ENCODE measurements at regions not wholly inside any gene's neighbourhood (a gene's known extent, or its start where the extent isn't known, plus 50 kb on each side); places are given as distances from the start of the nearest gene placed in this dataset.
A peak's percentile ranks its signal among the peaks of the same experiment; 100 is the strongest.

- H3K4me1 Mint-ChIP-seq = no peaks in the 10 kb centered on the region
- no peak overlapping the region for H3K27ac Mint-ChIP-seq
- ATAC-seq (no peak), DNase-seq (ENCODE audit: low spot score in 2 of 2) (no peak)
- H3K9me3 Mint-ChIP-seq = no peaks in the 10 kb centered on the region
- no peaks in the 10 kb centered on the region for H3K36me3 Mint-ChIP-seq
- H3K4me3 Mint-ChIP-seq = no peak overlapping the region
Measured at GRCh38 chr9:86747711-86748110, 199.6 kb downstream of the GAS1 start.

GRCh38 chr9:86741311-86742208, 205.7 kb downstream of the GAS1 start:
- Mint-ChIP-seq H3K36me3 (no peaks in the 10 kb centered on the region), H3K9me3 (no peaks in the 10 kb centered on the region), H3K4me3 (no peak overlapping the region), H3K4me1 (no peaks in the 10 kb centered on the region), H3K27ac (no peak overlapping the region)
- ATAC-seq = no peak
- DNase-seq (ENCODE audit: low spot score in 2 of 2) = no peak

- Mint-ChIP-seq H3K9me3 (no peaks in the 10 kb centered on the region), H3K27ac (no peak overlapping the region), H3K4me3 (no peak overlapping the region), H3K36me3 (no peaks in the 10 kb centered on the region), H3K4me1 (no peaks in the 10 kb centered on the region)
- ATAC-seq = no peak
- no peak for DNase-seq (ENCODE audit: low spot score in 2 of 2)
Measured at GRCh38 chr9:86735772-86736458, 211.4 kb downstream of the GAS1 start.

- Mint-ChIP-seq H3K4me1 (no peaks in the 10 kb centered on the region), H3K9me3 (no peaks in the 10 kb centered on the region), H3K4me3 (no peak overlapping the region), H3K27ac (no peak overlapping the region), H3K36me3 (no peaks in the 10 kb centered on the region)
- no peak for ATAC-seq
- DNase-seq (ENCODE audit: low spot score in 2 of 2) = no peak
Measured at GRCh38 chr9:86734771-86735170, 212.5 kb downstream of the GAS1 start.

GRCh38 chr9:86733929-86734328, 213.4 kb downstream of the GAS1 start:
- DNase-seq (ENCODE audit: low spot score in 2 of 2) (no peak), ATAC-seq (no peak)
- no peak overlapping the region for H3K4me3 Mint-ChIP-seq

GRCh38 chr9:86732514-86733171, 214.7 kb downstream of the GAS1 start:
- Mint-ChIP-seq H3K9me3 (no peaks in the 10 kb centered on the region), H3K27ac (no peak overlapping the region), H3K36me3 (no peaks in the 10 kb centered on the region), H3K4me3 (no peak overlapping the region), H3K4me1 (no peaks in the 10 kb centered on the region)
- no peak for DNase-seq (ENCODE audit: low spot score in 2 of 2)
- no peak for ATAC-seq

More at GRCh38 chr9:86733929-86734328, 213.4 kb downstream of the GAS1 start:
- H3K4me1 Mint-ChIP-seq = no peaks in the 10 kb centered on the region
- no peak overlapping the region for H3K27ac Mint-ChIP-seq
- no peaks in the 10 kb centered on the region for H3K9me3 Mint-ChIP-seq
- no peaks in the 10 kb centered on the region for H3K36me3 Mint-ChIP-seq

- ATAC-seq (no peak), DNase-seq (ENCODE audit: low spot score in 2 of 2) (no peak)
- Mint-ChIP-seq H3K4me3 (no peak overlapping the region), H3K36me3 (no peaks in the 10 kb centered on the region), H3K27ac (no peak overlapping the region), H3K9me3 (no peaks in the 10 kb centered on the region), H3K4me1 (no peaks in the 10 kb centered on the region)
Measured at GRCh38 chr9:86731511-86732063, 215.7 kb downstream of the GAS1 start.

GRCh38 chr9:86730163-86730928, 217.0 kb downstream of the GAS1 start:
- Mint-ChIP-seq H3K36me3 (no peaks in the 10 kb centered on the region), H3K9me3 (no peaks in the 10 kb centered on the region), H3K27ac (no peak overlapping the region), H3K4me1 (no peaks in the 10 kb centered on the region), H3K4me3 (no peak overlapping the region)
- DNase-seq (ENCODE audit: low spot score in 2 of 2) (no peak), ATAC-seq (no peak)

GRCh38 chr9:86724529-86724928, 222.8 kb downstream of the GAS1 start:
- ATAC-seq (no peak), DNase-seq (ENCODE audit: low spot score in 2 of 2) (no peak)
- no peaks in the 10 kb centered on the region for H3K36me3 Mint-ChIP-seq
- no peak overlapping the region for H3K4me3 Mint-ChIP-seq
- no peaks in the 10 kb centered on the region for H3K4me1 Mint-ChIP-seq
- H3K27ac Mint-ChIP-seq = no peak overlapping the region
- H3K9me3 Mint-ChIP-seq = no peaks in the 10 kb centered on the region

- Mint-ChIP-seq H3K36me3 (no peaks in the 10 kb centered on the region), H3K4me3 (no peak overlapping the region), H3K9me3 (no peaks in the 10 kb centered on the region), H3K4me1 (no peaks in the 10 kb centered on the region), H3K27ac (no peak overlapping the region)
- no peak for DNase-seq (ENCODE audit: low spot score in 2 of 2)
- peak; percentile 40 for ATAC-seq
Measured at GRCh38 chr9:86723346-86723745, 224.0 kb downstream of the GAS1 start.

GRCh38 chr9:86722706-86723075, 224.6 kb downstream of the GAS1 start:
- Mint-ChIP-seq H3K36me3 (no peaks in the 10 kb centered on the region), H3K4me3 (no peak overlapping the region), H3K9me3 (no peaks in the 10 kb centered on the region), H3K27ac (no peak overlapping the region), H3K4me1 (no peaks in the 10 kb centered on the region)
- ATAC-seq (no peak), DNase-seq (ENCODE audit: low spot score in 2 of 2) (no peak)

- no peaks in the 10 kb centered on the region for H3K9me3 Mint-ChIP-seq
- H3K36me3 Mint-ChIP-seq = no peaks in the 10 kb centered on the region
- no peak overlapping the region for H3K4me3 Mint-ChIP-seq
- H3K27ac Mint-ChIP-seq = no peak overlapping the region
- ATAC-seq (no peak), DNase-seq (ENCODE audit: low spot score in 2 of 2) (no peak)
- H3K4me1 Mint-ChIP-seq = no peaks in the 10 kb centered on the region
Measured at GRCh38 chr9:86721843-86722705, 225.2 kb downstream of the GAS1 start.

GRCh38 chr9:86721226-86721781, 226.0 kb downstream of the GAS1 start:
- Mint-ChIP-seq H3K9me3 (no peaks in the 10 kb centered on the region), H3K27ac (no peak overlapping the region), H3K4me1 (no peaks in the 10 kb centered on the region), H3K36me3 (no peaks in the 10 kb centered on the region), H3K4me3 (no peak overlapping the region)
- DNase-seq (ENCODE audit: low spot score in 2 of 2) (no peak), ATAC-seq (no peak)

GRCh38 chr9:86720639-86721225, 226.6 kb downstream of the GAS1 start:
- ATAC-seq (no peak), DNase-seq (ENCODE audit: low spot score in 2 of 2) (no peak)
- no peaks in the 10 kb centered on the region for H3K36me3 Mint-ChIP-seq
- H3K27ac Mint-ChIP-seq = no peak overlapping the region
- H3K4me3 Mint-ChIP-seq = no peak overlapping the region
- no peaks in the 10 kb centered on the region for H3K4me1 Mint-ChIP-seq
- H3K9me3 Mint-ChIP-seq = no peaks in the 10 kb centered on the region
